Hematopoietic multipotent progenitor cell (in vitro differentiated cells): ENCODE measurements at regions not wholly inside any gene's neighbourhood (a gene's known extent, or its start where the extent isn't known, plus 50 kb on each side); places are given as distances from the start of the nearest gene placed in this dataset. TPM values are rescaled to one million over a fixed set of nuclear protein-coding genes. Genes with fewer than 3 reads are reported as not detected.
"Not testable (repeated sequence)": the region's sequence is repeated elsewhere in the genome, so short reads cannot be mapped to it uniquely, and the experiment has no call there.

ENCODE experiments used
- DNase-seq, 3 donors: peaks; one replicate each; pipeline ENCODE4 v3.0.0-alpha.2; 2011 to 2015; ENCODE audit warnings: low read depth in 2 of 3, low spot score in 2 of 3
- small RNA-seq: library from RNA; depleted of rRNA; stranded (forward); fragments of <200 nt; gene quantifications from one replicate; pipeline ENCODE3, GENCODE V24; 2012

DNA sequence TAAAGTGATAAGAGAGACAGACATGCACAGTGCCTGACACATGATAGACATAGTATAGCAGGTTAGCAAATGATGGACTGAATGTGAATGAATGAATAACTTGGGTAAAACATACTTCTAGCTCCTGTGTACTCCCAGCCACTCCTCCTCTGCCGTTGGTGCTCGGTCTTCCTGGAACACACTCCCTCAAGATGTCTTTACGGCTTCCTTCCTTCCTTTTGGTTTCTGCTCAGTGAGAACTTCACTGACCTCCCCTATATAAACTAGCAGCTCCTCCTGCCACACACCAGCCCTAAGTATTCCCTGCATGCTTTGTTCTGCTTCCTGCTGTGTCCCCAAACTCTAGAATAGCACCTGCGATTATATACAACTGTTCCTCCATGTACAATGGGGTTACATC is 50.2 kb downstream of the RAD54L2 start:
- peak in 2 of 3 donors; percentile 26 to 37 for DNase-seq

- DNase-seq = no peak
Measured at GRCh38 chr3:51591231-51591630, 52.7 kb downstream of the RAD54L2 start.

GRCh38 chr3:51593697-51594096 is 55.2 kb downstream of the RAD54L2 start:
- DNase-seq = no peak

GRCh38 chr3:51599638-51600037 is 61.1 kb downstream of the RAD54L2 start:
- DNase-seq = not testable (repeated sequence)

- DNase-seq = no peak
Measured at GRCh38 chr3:51604212-51604611, 65.7 kb downstream of the RAD54L2 start.

- DNase-seq = no peak
Measured at GRCh38 chr3:51605938-51606337, 65.1 kb upstream of the TEX264 start.

DNA sequence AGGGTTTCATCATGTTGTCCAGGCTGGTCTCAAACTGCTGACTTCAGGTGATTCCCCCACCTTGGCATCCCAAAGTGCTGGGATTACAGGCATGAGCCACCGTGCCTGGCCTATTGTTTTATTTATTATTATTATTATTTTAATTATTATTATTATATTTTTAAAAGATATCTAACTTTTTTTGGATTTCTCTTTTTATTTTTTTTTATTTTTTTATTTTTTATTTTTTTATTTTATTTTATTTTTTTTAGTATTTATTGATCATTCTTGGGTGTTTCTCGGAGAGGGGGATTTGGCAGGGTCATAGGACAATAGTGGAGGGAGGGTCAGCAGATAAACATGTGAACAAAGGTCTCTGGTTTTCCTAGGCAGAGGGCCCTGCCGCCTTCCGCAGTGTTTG is 64.2 kb upstream of the TEX264 start:
- DNase-seq = not testable (repeated sequence)

- not testable (repeated sequence) for DNase-seq
Measured at GRCh38 chr3:51607591-51608325, 63.3 kb upstream of the TEX264 start.

DNA sequence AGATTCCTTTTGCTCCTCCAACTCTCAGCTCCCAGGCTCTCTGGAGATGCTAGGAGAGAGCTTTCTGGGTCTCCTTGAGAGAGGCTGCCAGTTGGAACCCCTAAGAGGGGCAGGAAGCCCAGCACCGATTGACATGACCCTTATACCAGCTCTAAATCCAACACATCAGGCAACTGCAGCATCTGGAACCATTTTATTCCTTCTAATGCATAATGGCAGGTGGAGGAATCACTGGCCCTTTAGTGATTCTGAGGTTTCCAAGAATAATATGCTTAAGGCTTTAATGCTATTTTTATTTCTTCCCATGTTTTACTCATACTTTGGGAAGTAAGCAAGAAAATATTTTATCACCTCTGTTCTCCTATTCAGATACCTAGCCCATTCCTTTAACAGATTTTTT is 60.3 kb upstream of the TEX264 start:
- DNase-seq = no peak

- DNase-seq = no peak
Measured at GRCh38 chr3:51617597-51617996, 53.5 kb upstream of the TEX264 start.

DNA sequence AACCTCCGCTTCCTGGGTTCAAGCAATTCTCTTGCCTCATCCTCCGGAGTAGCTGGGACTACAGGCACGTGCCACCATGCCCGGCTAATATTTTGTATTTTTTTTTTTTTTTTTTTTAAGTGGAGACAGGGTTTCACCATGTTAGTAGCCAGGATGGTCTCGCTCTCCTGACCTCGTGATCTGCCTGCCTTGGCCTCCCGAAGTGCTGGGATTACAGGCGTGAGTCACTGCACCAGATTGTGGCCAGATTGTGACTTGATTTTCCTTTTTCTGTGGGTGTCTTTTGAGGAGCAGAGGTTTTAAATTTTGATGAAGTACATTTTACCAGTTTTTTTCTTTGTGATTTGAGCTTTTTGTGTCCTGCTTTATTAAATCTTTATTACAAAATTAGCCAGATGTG is 53.0 kb upstream of the TEX264 start:
- not testable (repeated sequence) for DNase-seq

GRCh38 chr3:51618496-51618895 is 52.6 kb upstream of the TEX264 start:
- no peak for DNase-seq

GRCh38 chr3:51619983-51620382 is 51.1 kb upstream of the TEX264 start:
- no peak for DNase-seq

- DNase-seq = peak in 2 of 3 donors; percentile 16 to 47
Measured at GRCh38 chr3:51620543-51620942, 50.5 kb upstream of the TEX264 start.

DNA sequence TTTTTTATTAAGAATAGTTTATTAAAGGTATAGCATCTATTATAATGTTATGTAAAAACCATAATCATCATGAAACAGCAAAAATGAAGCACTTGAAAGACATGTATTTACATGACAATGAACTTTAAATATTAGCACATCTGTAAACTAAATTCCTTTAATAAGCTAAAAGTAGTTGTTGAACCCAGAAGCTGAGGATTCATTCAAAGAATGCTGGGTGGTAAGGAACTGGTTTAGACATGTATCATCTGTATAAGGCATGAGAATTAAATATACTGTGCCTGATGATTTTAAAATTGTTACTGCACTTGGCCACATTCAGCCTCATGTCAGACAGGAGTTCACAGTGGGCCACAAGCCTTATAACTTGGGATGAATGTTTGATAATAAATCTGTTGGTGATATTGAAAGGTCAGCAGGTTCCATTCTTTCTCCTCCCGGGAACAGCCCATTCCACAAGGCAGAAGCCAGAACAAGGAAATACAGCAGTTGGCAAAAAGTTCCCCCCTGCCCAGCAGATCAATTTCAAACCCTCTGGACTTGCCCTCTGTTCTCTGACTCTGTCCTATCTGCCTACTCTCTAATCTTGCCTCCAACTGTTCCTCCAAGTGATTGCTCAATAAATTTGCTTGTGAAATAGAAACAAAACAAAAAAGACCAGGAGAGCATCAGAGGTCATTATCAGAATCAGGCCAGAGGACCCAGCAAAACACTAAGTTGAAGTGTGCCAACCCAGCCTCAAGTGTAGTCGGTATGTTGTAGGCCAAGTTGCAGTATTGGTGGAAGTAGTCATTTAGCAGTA is 49.8 kb upstream of the TEX264 start:
- no peak for DNase-seq

Small RNAs in the stretch of these regions (small RNA-seq; reads per million reads assigned to genes)
- gene RNU6ATAC29P = not detected
